ENCODE measurements at regions not wholly inside any gene's neighbourhood (a gene's known extent, or its start where the extent isn't known, plus 50 kb on each side); places are given as distances from the start of the nearest gene placed in this dataset.

- no peak for DNase-seq (ENCODE audit: missing footprints)
- no peak for ATAC-seq
- intact Hi-C loops (cut with DNase I), result no loop called here
Observed at GRCh38 chr11:64455456-64456261, 96.7 kb downstream of the RPS6KA4 start.

DNA sequence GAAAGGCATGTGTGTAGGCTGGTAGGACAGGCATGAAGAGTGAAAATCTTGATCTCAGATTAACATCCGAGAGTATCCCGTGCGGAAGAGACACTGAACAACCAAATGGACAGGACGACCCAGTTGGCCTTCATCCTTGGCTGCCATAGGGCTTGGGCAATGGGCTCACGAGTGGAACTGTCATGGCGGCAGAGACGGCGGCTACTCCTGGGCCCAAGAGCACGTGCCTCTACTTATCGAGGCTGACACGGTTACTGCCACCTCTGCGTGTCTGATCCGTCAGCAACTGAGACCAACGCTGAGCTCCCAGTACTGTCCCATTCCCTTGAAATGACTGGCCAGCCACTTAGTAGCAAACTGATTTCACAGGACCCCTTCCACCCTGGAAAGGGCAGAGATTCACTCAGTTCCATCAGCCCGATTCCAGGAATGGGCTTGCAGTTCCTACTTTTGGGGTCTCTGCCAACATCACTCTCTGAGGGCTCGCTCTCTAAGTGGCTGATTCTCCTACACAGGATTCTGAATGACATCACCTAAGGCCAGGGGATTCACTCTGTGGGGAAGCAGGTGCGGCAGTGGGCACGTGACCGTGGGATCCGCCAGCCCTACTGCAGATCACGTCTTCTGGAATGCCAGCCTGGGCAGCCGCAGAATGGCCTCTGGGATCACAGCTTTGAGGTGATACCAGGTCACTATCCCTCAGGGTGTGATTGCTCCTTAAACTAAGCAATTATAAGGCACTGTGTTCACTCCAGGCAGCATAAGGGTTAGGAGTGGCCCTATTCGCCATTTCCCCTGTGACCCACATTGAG is 97.8 kb downstream of the RPS6KA4 start:
- intact Hi-C loops (cut with DNase I), result no loop called here
- no peak for DNase-seq (ENCODE audit: missing footprints)

GRCh38 chr11:64457416-64458010 is 98.2 kb upstream of the SLC22A11 start:
- intact Hi-C loops (cut with DNase I), result no loop called here
- DNase-seq (ENCODE audit: missing footprints), result no peak
- ATAC-seq, result no peak

More for the DNA sequence above, 97.8 kb downstream of the RPS6KA4 start:
- no peak for ATAC-seq

DNA sequence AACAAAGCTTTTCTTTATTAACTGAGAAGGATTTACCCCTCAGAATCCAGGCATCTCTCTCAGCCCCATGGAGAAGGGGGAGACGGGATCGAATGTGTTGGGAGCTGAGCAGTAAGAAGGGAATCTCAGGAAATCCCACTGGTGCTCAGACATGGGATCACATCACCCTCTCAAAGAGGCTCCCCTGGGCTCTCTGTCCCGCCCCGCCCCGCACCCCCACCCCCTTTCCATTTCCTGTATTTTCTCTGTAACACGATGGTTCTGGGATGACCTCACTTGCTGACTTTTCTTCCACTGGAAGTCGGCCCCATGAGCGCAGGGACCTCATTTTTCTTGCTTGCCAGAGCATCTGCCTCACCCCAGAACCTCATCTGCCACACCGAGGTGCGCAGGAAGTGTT is 96.7 kb upstream of the SLC22A11 start:
- no peak for ATAC-seq
- intact Hi-C loops (cut with DNase I), result no loop called here
- no peak for DNase-seq (ENCODE audit: missing footprints)

DNA sequence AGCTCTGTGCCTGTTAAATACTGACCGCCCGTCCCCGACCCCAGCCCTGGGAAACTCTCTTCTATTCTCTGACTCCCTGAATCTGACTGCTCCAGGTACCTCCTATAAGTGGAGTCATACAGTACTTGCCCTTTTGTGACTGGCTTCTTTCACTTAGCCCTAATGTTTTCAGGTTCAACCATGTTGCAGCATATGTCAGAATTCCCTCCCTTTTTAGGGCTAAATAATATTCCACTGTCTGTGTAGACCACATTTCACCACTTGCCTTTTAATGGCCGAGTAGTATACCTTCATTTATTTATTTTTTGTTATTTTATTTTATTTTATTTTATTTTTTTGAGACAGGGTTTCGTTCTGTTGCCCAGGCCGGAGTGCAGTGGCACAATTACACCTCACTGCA is 96.1 kb upstream of the SLC22A11 start:
- intact Hi-C loops (cut with DNase I), result no loop called here
- ATAC-seq, result no peak
- no peak for DNase-seq (ENCODE audit: missing footprints)

DNA sequence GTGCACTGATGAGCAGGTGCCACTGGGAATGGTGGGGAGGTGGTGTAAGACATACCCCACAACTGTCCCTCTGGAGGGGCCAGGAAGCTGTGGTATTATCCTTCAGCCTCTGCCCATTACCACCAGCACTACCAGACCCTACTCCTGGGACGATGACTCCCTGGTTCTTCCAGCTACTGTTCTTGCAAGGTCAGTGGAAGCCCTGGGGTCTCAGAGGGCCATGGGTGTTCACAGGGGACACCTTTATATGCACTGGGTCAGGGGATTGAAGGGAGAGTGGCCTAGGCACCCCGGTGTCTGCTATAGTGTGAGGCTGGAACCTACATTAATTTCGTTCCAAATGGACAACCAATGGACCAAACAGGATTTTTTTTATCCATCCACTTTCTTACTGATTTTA is 94.7 kb upstream of the SLC22A11 start:
- no peak for ATAC-seq
- DNase-seq (ENCODE audit: missing footprints), result no peak
- intact Hi-C loops (cut with DNase I), result no loop called here

DNA sequence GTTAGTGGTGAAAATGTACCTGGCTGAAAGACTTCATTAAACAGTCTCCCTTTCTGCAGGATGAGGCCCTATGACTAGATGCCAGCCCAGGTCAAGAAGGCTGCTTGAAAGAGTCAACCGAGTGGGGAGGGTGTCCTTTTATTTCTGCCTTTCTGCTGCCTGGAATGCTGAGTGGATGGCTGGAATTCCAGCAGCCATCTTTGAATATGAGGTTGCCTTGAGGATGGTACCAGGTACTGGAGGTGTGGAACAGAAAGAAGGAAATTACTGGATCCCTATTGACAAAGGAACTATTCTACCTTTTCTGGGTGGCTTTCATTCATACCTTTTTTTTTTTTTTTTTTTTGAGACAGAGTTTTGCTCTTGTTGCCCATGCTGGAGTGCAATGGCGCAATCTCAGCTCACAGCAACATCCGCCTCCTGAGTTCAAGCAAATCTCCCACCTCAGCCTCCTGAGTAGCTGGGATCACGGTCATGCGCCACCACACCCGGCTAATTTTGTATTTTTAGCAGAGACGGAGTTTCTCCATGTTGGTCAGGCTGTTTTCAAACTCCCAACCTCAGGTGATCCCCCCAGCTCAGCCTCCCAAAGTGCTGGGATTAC is 89.5 kb upstream of the SLC22A11 start:
- no peak for DNase-seq (ENCODE audit: missing footprints)
- ATAC-seq, result no peak
- intact Hi-C loops (cut with DNase I), result no loop called here

DNA sequence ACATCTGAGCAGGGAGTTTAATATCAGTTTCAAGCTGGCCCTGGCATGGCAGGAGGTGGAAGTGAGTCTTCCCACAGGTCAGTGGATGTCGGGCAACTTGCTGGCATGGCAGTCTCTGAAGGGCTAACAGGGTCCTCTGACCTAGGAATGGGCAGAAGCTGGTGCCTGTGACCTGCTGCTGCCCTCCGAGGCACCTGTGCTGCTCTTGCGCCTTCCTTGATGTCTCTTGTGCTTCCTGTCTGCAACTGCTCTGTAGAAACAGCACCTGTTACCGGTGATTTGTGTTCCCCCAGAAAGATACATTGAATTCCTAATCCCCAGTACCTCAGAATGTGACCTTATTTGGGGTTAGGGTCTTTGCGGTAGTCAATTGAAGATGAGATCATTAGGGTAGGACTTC is 86.5 kb upstream of the SLC22A11 start:
- DNase-seq (ENCODE audit: missing footprints) (no peak), ATAC-seq (no peak)
- intact Hi-C loops (cut with DNase I), result no loop called here

GRCh38 chr11:64472593-64473455 is 82.9 kb upstream of the SLC22A11 start:
- DNase-seq (ENCODE audit: missing footprints) (no peak), ATAC-seq (no peak)

GRCh38 chr11:64474680-64475079 is 81.1 kb upstream of the SLC22A11 start:
- no peak for DNase-seq (ENCODE audit: missing footprints)
- ATAC-seq, result no peak
- intact Hi-C loops (cut with DNase I), result no loop called here

More at GRCh38 chr11:64472593-64473455, 82.9 kb upstream of the SLC22A11 start:
- intact Hi-C loops (cut with DNase I), result no loop called here

- ATAC-seq, result no peak
- no peak for DNase-seq (ENCODE audit: missing footprints)
- intact Hi-C loops (cut with DNase I), result no loop called here
Observed at GRCh38 chr11:64475145-64475544, 80.6 kb upstream of the SLC22A11 start.

DNA sequence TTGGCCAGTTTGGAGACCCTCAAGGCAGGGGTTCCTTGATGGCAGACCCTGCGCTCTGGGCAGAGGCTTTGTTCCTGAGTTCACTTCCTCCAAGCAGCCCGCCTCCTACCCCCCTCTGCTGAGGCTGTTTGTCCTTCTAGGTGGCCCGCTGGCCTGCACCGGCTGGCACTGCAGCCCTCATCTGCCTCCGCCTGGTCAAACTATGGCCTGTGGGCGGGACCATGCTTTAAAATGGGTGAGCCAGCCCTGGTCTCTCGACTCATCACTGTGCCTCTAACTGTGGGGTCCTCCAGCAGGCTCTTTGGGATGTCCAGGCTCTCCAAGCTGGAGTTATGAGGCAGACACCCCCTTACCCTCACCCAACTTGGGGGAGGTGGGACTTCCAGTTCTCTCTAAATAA is 78.9 kb upstream of the SLC22A11 start:
- intact Hi-C loops (cut with DNase I), result no loop called here
- no peak for DNase-seq (ENCODE audit: missing footprints)
- ATAC-seq, result no peak

- DNase-seq (ENCODE audit: missing footprints), result no peak
- intact Hi-C loops (cut with DNase I), result no loop called here
- no peak for ATAC-seq
Observed at GRCh38 chr11:64477675-64478074, 78.1 kb upstream of the SLC22A11 start.

- intact Hi-C loops (cut with DNase I), result no loop called here
- ATAC-seq (no peak), DNase-seq (ENCODE audit: missing footprints) (no peak)
Observed at GRCh38 chr11:64482588-64482987, 73.2 kb upstream of the SLC22A11 start.

DNA sequence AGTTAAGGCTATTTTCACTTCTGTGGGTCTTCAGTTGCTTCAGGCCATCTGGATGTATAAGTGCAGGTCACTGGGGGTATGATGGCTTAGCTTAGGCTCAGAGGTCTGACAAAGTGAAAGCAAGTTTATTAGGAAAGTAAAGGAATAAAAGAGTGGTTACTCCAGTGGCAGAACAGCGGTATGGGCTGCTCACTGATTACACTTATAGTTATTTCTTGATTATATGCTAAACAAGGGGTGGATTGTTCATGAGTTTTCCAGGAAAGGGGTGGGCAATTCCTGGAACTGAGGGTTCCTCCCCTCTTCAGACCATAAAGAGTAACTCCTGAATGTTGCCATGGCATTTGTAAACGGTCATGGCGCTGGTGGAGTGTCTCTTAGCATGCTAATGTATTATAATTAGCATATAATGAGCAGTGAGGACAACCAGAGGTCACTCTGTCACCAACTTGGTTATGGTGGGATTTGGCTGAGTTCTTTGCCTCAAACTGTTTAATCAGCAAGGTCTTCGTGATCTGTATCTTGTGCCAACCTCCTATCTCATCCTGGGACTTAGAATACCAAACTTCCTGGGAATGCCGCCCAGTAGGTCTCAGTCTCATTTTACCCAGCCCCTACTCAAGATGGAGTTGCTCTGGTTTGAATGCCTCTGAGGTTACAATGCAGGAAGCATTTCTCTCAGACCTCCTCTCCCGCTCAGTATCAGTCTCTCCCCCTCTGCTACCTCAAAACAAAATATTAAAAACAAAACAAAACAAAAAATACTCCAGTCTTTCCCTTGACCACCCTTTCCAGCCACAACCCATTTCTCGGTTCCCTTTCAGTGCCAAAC is 71.3 kb upstream of the SLC22A11 start:
- no peak for ATAC-seq
- intact Hi-C loops (cut with DNase I), result no loop called here
- no peak for DNase-seq (ENCODE audit: missing footprints)

DNA sequence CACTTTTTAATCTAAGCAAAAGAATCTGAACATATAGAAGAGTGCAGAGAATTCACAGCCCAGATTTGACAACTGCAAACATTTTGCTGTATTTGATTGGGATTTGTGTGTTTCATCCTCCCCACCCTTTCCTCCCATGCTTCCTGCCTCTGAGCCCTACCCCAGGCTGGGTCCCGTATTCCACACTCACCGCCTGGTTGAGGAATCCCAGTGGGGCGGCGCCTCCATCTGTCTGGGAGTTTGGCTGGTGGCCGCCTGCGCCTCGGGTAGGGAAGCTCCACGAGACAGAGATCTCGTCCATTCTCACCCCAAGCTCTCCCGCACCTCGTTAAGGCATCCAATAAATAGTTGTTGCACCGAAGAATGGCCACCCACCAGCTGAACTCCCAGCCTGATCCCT is 70.7 kb upstream of the SLC22A11 start:
- DNase-seq (ENCODE audit: missing footprints), result no peak
- no peak for ATAC-seq
- intact Hi-C loops (cut with DNase I), result no loop called here

DNA sequence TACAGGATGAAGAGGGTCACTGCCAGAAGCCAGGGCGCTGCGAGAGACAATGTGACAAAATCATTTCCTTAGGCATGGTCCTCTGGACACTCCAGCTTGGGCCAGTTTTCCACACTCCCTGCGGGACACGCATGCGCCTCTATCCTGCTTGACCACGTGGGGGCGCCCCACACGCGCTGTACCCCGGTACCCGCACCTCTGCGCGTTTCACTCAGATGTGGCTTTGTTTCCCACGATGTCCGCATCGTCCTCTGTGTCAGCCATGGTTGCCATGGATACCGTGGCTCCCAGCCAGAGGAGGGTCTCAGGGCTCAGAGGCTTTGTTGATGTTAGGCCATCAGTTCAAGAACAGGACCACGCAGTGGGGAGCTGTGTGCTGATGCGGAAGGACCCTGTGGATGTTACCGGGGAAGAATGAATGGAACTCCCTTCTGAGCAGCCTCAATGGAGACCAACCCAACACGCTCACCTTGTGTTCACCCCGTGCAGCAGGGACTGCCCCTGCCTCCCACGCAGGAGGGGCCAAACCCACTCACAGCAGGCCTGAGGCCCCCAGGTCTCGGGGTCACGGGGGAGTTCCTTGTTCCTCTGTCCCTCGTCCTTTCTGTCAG is 65.8 kb upstream of the SLC22A11 start:
- DNase-seq (ENCODE audit: missing footprints), result peak; percentile 80
- peak; percentile 62 for ATAC-seq
- intact Hi-C loops (cut with DNase I), result no loop called here
